GM20431 (cell line): ENCODE measurements at regions not wholly inside any gene's neighbourhood (a gene's known extent, or its start where the extent isn't known, plus 50 kb on each side); places are given as distances from the start of the nearest gene placed in this dataset.
"Not testable (repeated sequence)": the region's sequence is repeated elsewhere in the genome, so short reads cannot be mapped to it uniquely, and the experiment has no call there.

Experiments used
- in situ Hi-C: fragments of 300-500 bp; cut with MseI, MboI; formaldehyde crosslinking; loops from one replicate; pipeline ENCODE4 v1.15.0; 2020; ENCODE audit warnings: low sequenced_read_pairs; ENCODE audit not compliant: unreplicated experiment

- in situ Hi-C loops = no loop called here
Observed at GRCh38 chr10:31121757-31122577, 90.3 kb upstream of the ZNF438 start.

- in situ Hi-C loops = no loop called here
Observed at GRCh38 chr10:31123946-31124345, 92.3 kb upstream of the ZNF438 start.

DNA sequence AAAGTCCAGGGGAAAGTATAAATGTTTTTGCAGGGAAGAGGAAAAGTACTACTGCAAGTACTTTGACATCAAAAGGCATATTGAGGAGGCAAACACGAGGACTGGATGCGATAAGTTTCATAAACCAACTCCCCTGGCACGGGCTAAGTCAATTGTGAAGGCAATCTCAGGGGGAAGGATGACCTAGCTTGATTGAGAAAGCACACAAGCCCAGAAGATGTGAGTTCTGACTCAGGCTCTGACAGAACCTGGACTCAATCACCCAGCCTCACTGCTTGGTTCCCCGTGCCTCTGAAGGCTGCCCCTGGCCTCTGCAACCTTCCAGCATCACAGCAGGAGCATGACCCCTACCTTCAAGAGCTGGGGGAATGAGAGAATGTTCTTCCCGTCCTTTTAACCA is 93.2 kb upstream of the ZNF438 start:
- in situ Hi-C loops = no loop called here

DNA sequence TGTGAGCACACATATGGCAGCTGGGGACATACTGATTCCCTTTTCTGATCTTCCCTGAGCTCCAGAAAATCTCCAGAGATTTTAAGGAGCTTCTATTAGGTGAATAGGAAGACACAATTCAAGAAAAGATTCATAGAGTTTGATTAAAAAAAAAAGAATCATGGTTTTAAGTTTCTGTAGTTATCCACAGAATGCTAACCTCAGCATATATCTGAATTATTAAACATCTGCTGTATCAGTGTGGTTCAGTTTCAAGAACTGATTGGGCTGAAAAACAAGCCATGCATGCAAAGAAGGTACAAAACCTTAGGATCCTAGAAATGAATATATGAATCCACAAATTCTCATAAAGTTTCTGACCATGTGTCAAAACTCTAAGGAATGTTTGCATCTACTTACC is 94.1 kb upstream of the ZNF438 start:
- in situ Hi-C loops = no loop called here

DNA sequence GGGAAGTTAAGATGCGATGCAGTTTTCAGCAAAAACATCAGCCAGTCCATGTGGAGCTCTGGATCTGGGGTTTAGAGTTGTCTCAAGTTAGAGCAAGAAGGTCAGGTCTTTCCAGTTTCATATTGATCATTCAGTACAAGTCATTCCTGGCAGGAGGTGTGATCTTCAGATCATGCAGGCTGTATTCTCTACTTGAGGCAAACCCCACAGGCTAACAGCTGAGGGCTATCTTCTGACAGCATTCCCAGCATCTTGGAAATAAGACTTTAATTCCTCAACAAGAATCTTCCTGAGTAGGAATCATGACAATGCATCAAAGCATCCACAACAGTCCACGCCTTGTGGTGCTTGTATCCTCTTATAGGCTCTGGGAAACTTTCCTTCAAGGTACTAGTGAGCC is 94.9 kb upstream of the ZNF438 start:
- in situ Hi-C loops = no loop called here

GRCh38 chr10:31128536-31128935 is 96.9 kb upstream of the ZNF438 start:
- in situ Hi-C loops = no loop called here

DNA sequence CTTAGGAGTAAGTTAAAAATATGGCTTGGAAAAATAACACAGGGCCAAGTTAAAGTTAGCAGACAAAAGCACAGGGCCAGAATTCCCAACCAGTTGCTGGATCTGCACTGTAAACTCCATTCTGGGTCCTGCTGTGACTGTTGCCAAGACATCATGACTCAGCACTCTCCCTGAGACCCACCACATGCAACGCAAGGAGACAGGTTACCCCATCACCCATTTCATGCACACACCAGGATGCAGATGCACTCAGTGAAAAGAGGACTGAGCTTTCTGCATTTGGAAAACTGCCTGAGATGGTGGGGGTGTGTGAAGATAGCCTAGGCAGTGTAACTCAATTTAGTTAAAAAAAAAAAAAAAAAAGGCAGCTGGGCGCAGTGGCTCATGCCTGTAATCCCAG is 97.6 kb upstream of the ZNF438 start:
- in situ Hi-C loops = no loop called here

DNA sequence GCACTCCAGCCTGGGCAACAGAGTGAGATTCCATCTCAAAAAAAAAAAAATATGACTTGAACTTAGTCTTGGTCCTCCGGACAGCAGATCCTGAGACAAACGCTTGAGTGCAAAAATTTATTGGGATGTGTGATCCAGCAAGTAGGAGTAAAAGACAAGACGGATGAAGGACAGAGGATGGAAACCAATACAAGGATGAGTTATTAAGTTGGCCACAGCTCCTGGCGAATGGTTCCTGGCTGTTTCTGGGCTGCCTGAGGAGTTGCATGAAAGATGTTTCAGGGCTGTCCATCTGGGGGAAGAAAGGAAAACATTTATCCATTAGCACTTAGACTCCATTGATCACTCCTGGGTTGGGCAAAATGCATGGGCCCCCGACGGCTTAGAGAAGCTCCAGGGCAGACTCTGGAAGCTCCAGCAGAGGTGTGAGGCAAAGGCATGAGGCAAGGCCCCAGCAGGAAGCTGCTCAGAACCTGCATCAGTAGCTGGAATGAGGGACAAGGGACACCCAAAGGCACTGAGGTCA is 98.3 kb upstream of the ZNF438 start:
- in situ Hi-C loops = no loop called here

- in situ Hi-C loops = no loop called here
Observed at GRCh38 chr10:31130406-31130805, 98.7 kb upstream of the ZNF438 start.

- in situ Hi-C loops = no loop called here
Observed at GRCh38 chr10:31131251-31131650, 99.6 kb upstream of the ZNF438 start.

DNA sequence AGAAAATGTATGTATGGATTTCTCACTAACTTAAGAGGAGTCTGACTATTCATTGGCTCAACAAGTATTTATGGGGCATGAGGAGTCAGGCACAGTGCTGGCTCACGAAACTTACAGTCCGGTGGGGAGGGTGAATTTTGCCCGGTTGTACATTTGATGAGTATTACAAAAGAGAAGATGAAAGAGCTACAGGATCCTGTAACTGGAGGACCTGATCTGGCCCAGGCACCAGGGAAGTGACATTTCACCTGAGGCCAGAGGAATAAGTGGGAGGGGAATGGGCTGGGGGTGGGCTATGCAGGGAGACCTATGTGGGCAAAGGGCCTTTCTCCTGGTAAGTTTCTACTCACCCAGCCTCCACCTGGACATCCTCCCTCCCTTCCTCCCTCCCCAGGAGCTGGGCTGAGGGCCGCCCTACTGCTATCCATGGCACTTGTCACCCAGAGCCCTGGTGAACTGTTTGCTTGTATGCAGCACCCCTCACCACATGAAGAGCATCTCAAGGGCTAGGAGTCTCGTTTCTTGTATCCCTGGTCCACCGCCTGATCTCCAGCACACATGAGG is 101.1 kb upstream of the ZNF438 start:
- in situ Hi-C loops = no loop called here

DNA sequence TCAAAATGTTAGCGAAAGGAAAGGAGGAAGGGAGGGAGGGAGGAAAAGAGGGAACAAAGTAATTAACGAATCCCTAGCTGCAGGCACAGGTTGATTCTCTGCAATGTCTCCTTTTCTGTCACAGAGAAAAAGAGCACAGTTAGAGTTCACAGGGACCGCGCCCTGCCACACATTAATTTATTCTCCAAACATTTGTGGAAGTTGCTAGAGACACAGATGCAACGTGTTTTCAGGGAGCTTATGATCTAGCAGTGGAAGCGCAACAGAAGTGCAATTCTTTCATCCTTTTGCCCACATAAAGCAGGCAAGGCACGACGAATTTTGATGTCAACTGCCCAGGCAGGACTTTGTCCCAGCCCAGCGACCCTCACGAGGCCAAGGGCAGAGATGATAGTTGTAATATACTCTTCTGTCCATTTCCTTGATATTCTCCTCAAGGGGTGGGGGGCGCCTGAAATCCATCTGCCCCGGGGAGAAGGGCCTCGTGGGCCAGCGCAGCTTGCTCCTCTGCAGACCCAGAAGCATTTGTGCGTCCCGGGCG is 101.7 kb upstream of the ZNF438 start:
- in situ Hi-C loops = no loop called here

GRCh38 chr10:31133792-31134310 is 102.2 kb upstream of the ZNF438 start:
- in situ Hi-C loops = no loop called here

GRCh38 chr10:31134311-31134952 is 102.8 kb upstream of the ZNF438 start:
- in situ Hi-C loops = no loop called here

GRCh38 chr10:31135171-31135570 is 103.5 kb upstream of the ZNF438 start:
- in situ Hi-C loops = no loop called here

- in situ Hi-C loops = not testable (repeated sequence)
Observed at GRCh38 chr10:31135791-31136190, 104.1 kb upstream of the ZNF438 start.

GRCh38 chr10:31136386-31136785 is 104.7 kb upstream of the ZNF438 start:
- in situ Hi-C loops = no loop called here

DNA sequence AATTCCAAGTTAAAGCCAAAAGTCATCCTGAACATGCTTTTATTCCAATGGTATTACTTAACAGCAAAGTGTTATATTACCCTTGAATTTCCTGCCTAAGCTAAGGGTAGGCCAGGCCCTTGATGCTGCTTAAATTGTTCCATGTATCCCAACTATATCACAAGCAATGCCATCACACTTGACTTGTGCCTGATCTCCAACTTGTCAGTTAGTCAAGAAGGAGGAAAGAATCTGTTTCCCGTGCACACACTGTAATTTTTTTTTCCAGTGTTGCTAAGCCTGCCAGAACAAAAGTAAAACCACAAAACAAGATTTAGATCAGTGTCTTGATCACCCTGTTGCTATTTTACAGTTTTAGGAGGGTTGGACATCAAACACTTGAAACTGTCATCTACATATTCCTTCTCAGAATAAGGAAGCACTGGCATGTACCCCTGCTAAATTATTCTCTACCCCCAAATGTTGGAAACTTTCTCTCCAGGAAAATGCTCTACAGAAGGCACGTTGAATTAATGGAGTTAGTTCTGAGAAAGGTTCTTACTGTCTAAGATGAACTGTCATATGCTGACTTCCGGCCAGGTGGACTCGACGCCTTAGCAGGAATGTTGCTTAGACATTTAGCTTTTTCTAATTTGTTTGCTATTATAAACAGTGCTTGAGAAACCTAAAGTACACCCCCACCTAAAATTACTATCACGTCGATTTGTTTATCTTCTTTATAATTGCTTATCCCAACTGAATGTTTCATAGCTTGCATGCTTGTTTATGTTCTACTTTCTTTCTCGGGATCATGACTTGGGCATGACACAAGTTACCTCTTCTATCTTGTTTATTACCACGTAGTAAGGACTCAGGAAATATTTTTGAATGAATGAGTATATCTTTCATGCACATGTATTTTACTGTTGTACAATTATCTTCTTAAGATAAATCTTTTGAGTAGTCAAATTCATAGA is 105.5 kb upstream of the ZNF438 start:
- in situ Hi-C loops = no loop called here

DNA sequence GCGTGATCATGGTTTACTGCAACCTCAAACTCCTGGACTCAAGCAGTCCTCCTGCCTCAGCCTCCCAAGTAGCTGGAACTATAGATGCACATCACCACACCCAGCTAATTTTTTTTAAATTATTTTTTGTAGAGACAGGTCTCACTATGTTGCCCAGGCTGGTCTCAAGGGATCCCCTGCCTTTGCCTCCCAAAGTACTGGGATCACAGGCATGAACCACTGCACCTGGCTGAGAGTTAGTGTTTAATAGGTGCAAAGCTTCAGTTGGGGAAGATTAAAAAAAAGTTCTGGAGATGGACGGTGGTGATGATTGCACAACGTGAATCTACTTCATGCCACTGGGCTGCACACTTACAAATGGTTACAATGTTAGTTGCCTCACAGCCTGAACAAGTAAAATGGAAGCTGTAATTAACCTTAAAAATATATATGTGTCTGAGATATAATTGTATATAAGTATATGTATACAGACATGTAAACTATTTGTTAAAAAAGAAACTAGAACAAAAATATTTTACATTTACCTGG is 106.4 kb upstream of the ZNF438 start:
- in situ Hi-C loops = no loop called here
